KG1 (cell line): ENCODE measurements at regions not wholly inside any gene's neighbourhood (a gene's known extent, or its start where the extent isn't known, plus 50 kb on each side); places are given as distances from the start of the nearest gene placed in this dataset.
"Not testable (repeated sequence)": the region's sequence is repeated elsewhere in the genome, so short reads cannot be mapped to it uniquely, and the experiment has no call there.

Source experiments
- DNase-seq: peaks from one replicate; lab custom pipeline; 2025; lab: John Stamatoyannopoulos, UW

- no peak for DNase-seq
Measured at GRCh38 chr1:104973516-104973915, 1223.8 kb downstream of the AMY1C start.

DNA sequence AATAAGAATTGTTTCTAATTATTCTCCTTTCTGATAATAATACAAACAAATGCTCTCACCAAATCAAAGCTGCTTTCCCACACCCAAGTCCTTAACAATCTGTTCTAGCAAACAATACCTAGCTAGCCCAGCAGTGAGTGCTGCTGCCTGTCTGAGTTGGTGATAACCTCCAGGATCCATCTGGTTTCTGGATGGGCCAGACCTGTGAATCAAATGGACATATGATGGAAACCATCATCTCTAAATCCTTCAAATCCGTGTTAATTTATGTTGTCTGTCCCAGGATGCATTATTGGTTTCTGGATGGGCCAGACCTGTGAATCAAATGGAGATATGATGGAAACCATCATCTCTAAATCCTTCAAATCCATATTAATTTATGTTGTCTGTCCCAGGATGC lies 1230.0 kb downstream of the AMY1C start:
- DNase-seq = no peak

- DNase-seq = no peak
Measured at GRCh38 chr1:104987210-104987609, 1237.5 kb downstream of the AMY1C start.

DNA sequence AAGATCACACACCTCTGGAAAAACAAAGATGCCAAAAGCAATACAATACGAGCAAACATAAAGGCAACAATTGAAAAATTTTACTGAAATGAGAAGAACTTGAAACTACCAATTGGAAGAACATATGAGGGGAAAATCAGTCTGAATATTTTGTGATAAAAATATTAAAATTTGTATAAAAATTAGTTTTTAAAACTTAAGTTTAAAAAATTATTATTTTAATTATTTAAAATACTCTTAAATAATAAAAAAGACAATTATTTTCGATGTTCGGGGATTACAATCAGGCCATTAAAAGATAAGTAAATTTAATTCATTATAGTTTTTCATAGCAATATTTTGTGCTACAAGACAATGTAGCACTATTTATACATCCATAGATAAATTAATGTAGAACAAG lies 1239.3 kb downstream of the AMY1C start:
- no peak for DNase-seq

- DNase-seq = no peak
Measured at GRCh38 chr1:104991702-104992101, 1242.0 kb downstream of the AMY1C start.

- no peak for DNase-seq
Measured at GRCh38 chr1:105000793-105001192, 1251.1 kb downstream of the AMY1C start.

DNA sequence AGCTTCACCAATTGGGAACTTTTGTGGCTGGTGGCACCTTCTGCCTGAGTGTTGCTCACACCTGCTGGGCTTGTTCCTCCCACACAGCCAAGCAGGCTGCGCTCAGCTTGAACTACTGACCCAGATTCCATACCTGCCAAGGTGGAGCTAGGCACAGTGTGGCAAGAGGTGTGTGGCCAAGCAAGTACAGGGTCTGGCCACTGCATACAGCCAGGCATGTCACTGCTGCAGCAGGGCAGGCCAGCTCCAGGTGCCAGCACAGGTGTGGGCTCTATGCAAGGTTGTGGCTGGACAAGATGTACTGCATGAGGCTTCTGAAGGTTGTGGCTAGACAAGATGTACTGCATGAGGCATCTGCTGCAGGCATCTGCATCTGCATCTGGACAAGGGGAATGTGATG lies 1254.8 kb downstream of the AMY1C start:
- no peak for DNase-seq

- no peak for DNase-seq
Measured at GRCh38 chr1:105005594-105006195, 1256.0 kb downstream of the AMY1C start.

- DNase-seq = no peak
Measured at GRCh38 chr1:105017587-105017986, 1267.9 kb downstream of the AMY1C start.

- DNase-seq = no peak
Measured at GRCh38 chr1:105023719-105024118, 1274.0 kb downstream of the AMY1C start.

- no peak for DNase-seq
Measured at GRCh38 chr1:105027838-105028471, 1278.3 kb downstream of the AMY1C start.

DNA sequence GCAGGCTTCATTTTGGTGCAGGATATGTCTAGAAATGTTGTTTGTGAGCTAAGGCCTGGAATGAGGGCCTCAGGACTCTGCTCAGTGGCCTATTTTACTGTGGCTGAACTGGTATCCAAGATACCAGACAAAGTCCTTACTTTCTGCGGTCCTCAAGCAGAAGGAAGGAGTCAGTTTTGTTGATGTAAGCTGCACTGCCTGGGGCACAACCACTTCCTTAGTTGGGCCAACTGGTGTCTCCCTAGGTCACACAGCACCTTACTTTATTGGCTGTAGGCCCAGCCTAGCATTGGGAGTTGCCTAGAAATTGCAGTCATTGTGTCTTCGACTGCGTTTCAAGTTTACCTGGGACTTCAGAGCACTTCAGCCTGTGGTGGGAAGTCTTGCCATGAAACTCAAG lies 1322.7 kb downstream of the AMY1C start:
- no peak for DNase-seq

GRCh38 chr1:105072850-105073249 lies 1323.2 kb downstream of the AMY1C start:
- DNase-seq = no peak

- no peak for DNase-seq
Measured at GRCh38 chr1:105073660-105074059, 1324.0 kb downstream of the AMY1C start.

GRCh38 chr1:105083611-105084010 lies 1333.9 kb downstream of the AMY1C start:
- DNase-seq = no peak

GRCh38 chr1:105087506-105087905 lies 1337.8 kb downstream of the AMY1C start:
- no peak for DNase-seq

DNA sequence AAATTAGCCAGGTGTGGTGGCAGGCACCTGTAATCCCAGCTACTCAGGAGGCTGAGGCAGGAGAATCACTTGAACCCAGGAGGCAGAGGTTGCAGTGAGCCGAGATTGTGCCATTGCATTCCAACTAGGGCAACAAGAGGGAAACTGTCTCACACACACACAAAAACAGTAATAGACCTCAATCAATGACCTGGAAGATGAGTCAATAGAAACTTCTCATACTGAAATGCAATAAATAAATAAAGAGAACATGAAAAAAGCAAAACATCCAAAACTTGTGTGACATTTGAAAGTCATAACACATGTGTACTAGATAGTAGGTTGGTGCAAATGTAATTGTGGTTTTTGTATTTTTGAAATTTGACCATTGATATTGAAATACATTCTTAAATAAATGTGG lies 1338.5 kb downstream of the AMY1C start:
- DNase-seq = no peak

DNA sequence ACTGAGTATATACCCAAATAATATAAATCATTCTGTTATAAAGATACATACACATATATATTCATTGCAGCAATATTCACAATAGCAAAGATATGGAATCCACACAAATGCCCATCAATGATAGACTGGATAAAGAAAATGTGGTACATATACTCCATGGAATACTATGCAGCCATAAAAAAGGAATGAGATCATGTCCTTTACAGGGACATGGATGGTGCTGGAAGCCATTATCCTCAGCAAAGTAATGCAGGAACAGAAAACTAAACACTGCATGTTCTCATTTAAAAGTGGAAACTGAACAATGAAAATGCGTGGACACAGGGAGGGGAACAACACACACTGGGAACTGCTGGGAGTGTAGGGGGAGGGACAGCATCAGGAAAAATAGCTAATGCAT lies 1344.2 kb downstream of the AMY1C start:
- DNase-seq = not testable (repeated sequence)

DNA sequence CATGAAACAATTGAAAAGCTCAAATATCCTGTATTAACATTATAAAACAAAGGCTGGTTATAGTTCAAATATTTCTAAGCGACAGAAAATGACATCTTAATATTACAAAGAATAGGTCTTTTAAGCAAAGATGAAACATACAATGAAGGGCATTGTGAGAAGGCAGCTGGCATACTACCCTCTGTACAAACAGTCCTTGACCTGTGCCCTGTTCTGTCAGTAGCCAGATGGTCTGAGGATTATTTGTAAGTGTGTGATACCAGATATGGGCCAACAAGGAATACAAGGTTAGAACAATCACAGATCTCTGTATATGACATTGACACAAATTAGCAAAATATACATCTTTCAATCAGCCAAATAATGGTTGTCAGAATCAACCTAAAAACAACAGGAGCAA lies 1350.4 kb downstream of the AMY1C start:
- no peak for DNase-seq

DNA sequence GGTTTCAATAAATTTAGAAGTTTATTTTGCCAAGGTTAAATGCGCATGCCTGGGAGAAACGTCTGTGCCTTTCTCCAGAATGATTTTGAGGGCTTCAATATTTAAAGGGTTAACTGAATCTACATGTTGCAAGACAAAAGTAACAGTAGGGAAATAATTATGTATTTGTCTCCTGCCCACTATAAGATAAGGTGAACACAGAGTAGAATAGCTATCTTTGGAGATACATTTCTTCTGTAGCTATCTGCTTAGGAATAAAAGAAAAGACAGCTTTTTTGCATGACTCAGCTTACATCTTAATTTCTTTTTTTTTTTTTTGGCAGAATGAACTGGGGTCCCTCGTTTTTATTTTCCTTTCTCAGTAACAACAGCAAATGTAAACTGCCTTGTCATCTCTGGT lies 1351.6 kb downstream of the AMY1C start:
- DNase-seq = no peak

GRCh38 chr1:105102371-105102770 lies 1352.7 kb downstream of the AMY1C start:
- DNase-seq = no peak

GRCh38 chr1:105122041-105122440 lies 1372.3 kb downstream of the AMY1C start:
- DNase-seq = no peak

- DNase-seq = no peak
Measured at GRCh38 chr1:105137543-105138457, 1388.1 kb downstream of the AMY1C start.
